Nephron (organoid): ENCODE measurements at regions not wholly inside any gene's neighbourhood (a gene's known extent, or its start where the extent isn't known, plus 50 kb on each side); places are given as distances from the start of the nearest gene placed in this dataset.
A peak's percentile ranks its signal among the peaks of the same experiment; 100 is the strongest.
"Not testable (repeated sequence)": the region's sequence is repeated elsewhere in the genome, so short reads cannot be mapped to it uniquely, and the experiment has no call there.

Experiments used
- H3K27ac Mint-ChIP-seq, 3 experiments: 2 replicates each; pipeline ENCODE4 v1.8.0; 2020; ENCODE audit warnings: mixed read lengths in 3 of 3, mild to moderate bottlenecking in 2 of 3, moderate library complexity in 1 of 3
- H3K27me3 Mint-ChIP-seq: 2 replicates; pipeline ENCODE4 v1.8.0; 2021; ENCODE audit warnings: low read depth, mild to moderate bottlenecking, moderate library complexity, mixed read lengths
- H3K36me3 Mint-ChIP-seq: 2 replicates; pipeline ENCODE4 v1.8.0; 2020; ENCODE audit warnings: low read depth, mixed read lengths
- H3K4me1 Mint-ChIP-seq: 2 replicates; pipeline ENCODE4 v1.8.0; 2020; ENCODE audit warnings: mixed read lengths
- H3K4me3 Mint-ChIP-seq, 3 experiments: 2 replicates each; pipeline ENCODE4 v1.8.0; 2020; ENCODE audit warnings: mild to moderate bottlenecking in 3 of 3, mixed read lengths in 3 of 3, moderate library complexity in 2 of 3
- H3K9me3 Mint-ChIP-seq: 2 replicates; pipeline ENCODE4 v1.8.0; 2020; ENCODE audit warnings: mixed read lengths
- CTCF ChIP-seq, 3 experiments: fragments of 200-600 bp; sonication (generic); IDR thresholded peaks; one replicate each; pipeline ENCODE4 v1.5.0; 2021; ENCODE audit warnings: antibody characterized with exemption in 3 of 3; ENCODE audit not compliant: unreplicated experiment in 3 of 3

GRCh38 chr22:25494774-25495173 is 69.7 kb upstream of the GRK3 start:
- TF ChIP-seq CTCF (IDR thresholded peaks at IDR 0.05; ENCODE audit: unreplicated experiment in 3 of 3), result no peak
- H3K9me3 Mint-ChIP-seq, result no peaks in the 10 kb centered on the region
- peaks cover 53% of the 10 kb centered on the region for H3K4me1 Mint-ChIP-seq
- peaks cover 50% of the 10 kb centered on the region for H3K36me3 Mint-ChIP-seq
- H3K27ac Mint-ChIP-seq, result peak overlapping the region; percentile 28 to 65 (median 49)
- peaks cover 11% of the 10 kb centered on the region for H3K27me3 Mint-ChIP-seq
- peak overlapping the region in 1 of 3 experiments; percentile 26 for H3K4me3 Mint-ChIP-seq

GRCh38 chr22:25495285-25495684 is 69.2 kb upstream of the GRK3 start:
- H3K9me3 Mint-ChIP-seq, result no peaks in the 10 kb centered on the region
- no peak for TF ChIP-seq CTCF (IDR thresholded peaks at IDR 0.05; ENCODE audit: unreplicated experiment in 3 of 3)

GRCh38 chr22:25496396-25497064 is 67.9 kb upstream of the GRK3 start:
- Mint-ChIP-seq H3K4me3 (no peak overlapping the region), H3K27me3 (peaks cover 4% of the 10 kb centered on the region), H3K4me1 (peaks cover 58% of the 10 kb centered on the region), H3K9me3 (no peaks in the 10 kb centered on the region), H3K36me3 (peaks cover 45% of the 10 kb centered on the region), H3K27ac (peak overlapping the region in 1 of 3 experiments; percentile 15)
- TF ChIP-seq CTCF (IDR thresholded peaks at IDR 0.05; ENCODE audit: unreplicated experiment in 3 of 3), result no peak

More at GRCh38 chr22:25495285-25495684, 69.2 kb upstream of the GRK3 start:
- Mint-ChIP-seq H3K4me1 (peaks cover 49% of the 10 kb centered on the region), H3K27me3 (peaks cover 11% of the 10 kb centered on the region), H3K4me3 (no peak overlapping the region), H3K36me3 (peaks cover 46% of the 10 kb centered on the region), H3K27ac (peak overlapping the region; percentile 28 to 65 (median 49))

GRCh38 chr22:25497181-25497641 is 67.3 kb upstream of the GRK3 start:
- Mint-ChIP-seq H3K36me3 (peaks cover 43% of the 10 kb centered on the region), H3K4me3 (no peak overlapping the region), H3K27ac (peak overlapping the region in 2 of 3 experiments; percentile 42 to 45), H3K9me3 (no peaks in the 10 kb centered on the region), H3K4me1 (peaks cover 53% of the 10 kb centered on the region), H3K27me3 (peaks cover 4% of the 10 kb centered on the region)
- no peak for TF ChIP-seq CTCF (IDR thresholded peaks at IDR 0.05; ENCODE audit: unreplicated experiment in 3 of 3)

GRCh38 chr22:25497716-25498115 is 66.8 kb upstream of the GRK3 start:
- H3K27ac Mint-ChIP-seq, result peak overlapping the region in 1 of 3 experiments; percentile 45
- TF ChIP-seq CTCF (IDR thresholded peaks at IDR 0.05; ENCODE audit: unreplicated experiment in 3 of 3), result no peak
- H3K27me3 Mint-ChIP-seq, result peaks cover 4% of the 10 kb centered on the region
- H3K36me3 Mint-ChIP-seq, result peaks cover 42% of the 10 kb centered on the region
- H3K4me3 Mint-ChIP-seq, result no peak overlapping the region
- no peaks in the 10 kb centered on the region for H3K9me3 Mint-ChIP-seq
- peaks cover 51% of the 10 kb centered on the region for H3K4me1 Mint-ChIP-seq

GRCh38 chr22:25500671-25501070 is 63.8 kb upstream of the GRK3 start:
- not testable (repeated sequence) for H3K4me3 Mint-ChIP-seq, H3K27me3 Mint-ChIP-seq, H3K9me3 Mint-ChIP-seq, H3K27ac Mint-ChIP-seq
- H3K36me3 Mint-ChIP-seq, result peaks cover 29% of the 10 kb centered on the region
- peaks cover 22% of the 10 kb centered on the region for H3K4me1 Mint-ChIP-seq

- not testable (repeated sequence) for H3K4me3 Mint-ChIP-seq, H3K4me1 Mint-ChIP-seq, H3K27ac Mint-ChIP-seq, H3K27me3 Mint-ChIP-seq, H3K9me3 Mint-ChIP-seq
- peaks cover 27% of the 10 kb centered on the region for H3K36me3 Mint-ChIP-seq
Measured at GRCh38 chr22:25504017-25504416, 60.5 kb upstream of the GRK3 start.
